ENCODE measurements at regions not wholly inside any gene's neighbourhood (a gene's known extent, or its start where the extent isn't known, plus 50 kb on each side); places are given as distances from the start of the nearest gene placed in this dataset.

GRCh38 chr2:66948234-66948633 is 448.9 kb upstream of the ETAA1 start:
- TF ChIP-seq CTCF (IDR thresholded peaks at IDR 0.05), result no peak
- no peak for TF ChIP-seq POLR2A (IDR thresholded peaks at IDR 0.05)

All from Peyer's patch (tissue), 4 donors.